HEK293 (cell line): ENCODE measurements at regions not wholly inside any gene's neighbourhood (a gene's known extent, or its start where the extent isn't known, plus 50 kb on each side); places are given as distances from the start of the nearest gene placed in this dataset.

Experiments
- CTCF ChIP-seq: fragments of 450-650 bp; formaldehyde crosslinking; IDR thresholded peaks from 2 replicates; pipeline ENCODE4 v1.5.1; 2016; ENCODE audit warnings: missing biosample characterization, missing genetic modification characterization
- GLI4 ChIP-seq: fragments of 450-650 bp; formaldehyde crosslinking; IDR thresholded peaks from 2 replicates; pipeline ENCODE4 v1.5.1; 2016; ENCODE audit warnings: missing biosample characterization, missing genetic modification characterization
- HOXA7 ChIP-seq: sonication (generic); formaldehyde crosslinking; IDR thresholded peaks from 2 replicates; pipeline ENCODE4 v1.8.1; 2022; ENCODE audit warnings: missing genetic modification reagents, borderline replicate concordance
- RBAK ChIP-seq: fragments of 450-650 bp; formaldehyde crosslinking; IDR thresholded peaks from 2 replicates; pipeline ENCODE4 v1.5.1; 2016; ENCODE audit warnings: missing biosample characterization, missing genetic modification characterization
- REST ChIP-seq: fragments of 450-650 bp; formaldehyde crosslinking; IDR thresholded peaks from 2 replicates; pipeline ENCODE4 v1.5.1; 2016; ENCODE audit warnings: missing biosample characterization, missing genetic modification characterization
- TRIM28 ChIP-seq: IDR thresholded peaks from 2 replicates; pipeline ENCODE4 v1.6.1; 2011; ENCODE audit warnings: low read length, control low read depth, borderline replicate concordance
- ZNF148 ChIP-seq: fragments of 450-650 bp; formaldehyde crosslinking; IDR thresholded peaks from 2 replicates; pipeline ENCODE4 v1.5.0; 2017; ENCODE audit warnings: missing biosample characterization, missing genetic modification characterization, borderline replicate concordance
- ZNF398 ChIP-seq: fragments of 450-650 bp; formaldehyde crosslinking; IDR thresholded peaks from 2 replicates; pipeline ENCODE4 v1.5.1; 2017; ENCODE audit warnings: missing biosample characterization, missing genetic modification characterization
- ZNF416 ChIP-seq: fragments of 450-650 bp; formaldehyde crosslinking; IDR thresholded peaks from 2 replicates; pipeline ENCODE4 v1.5.1; 2016; ENCODE audit warnings: missing biosample characterization, missing genetic modification characterization
- ZNF585B ChIP-seq: fragments of 450-650 bp; formaldehyde crosslinking; IDR thresholded peaks from 2 replicates; pipeline ENCODE4 v1.5.1; 2016; ENCODE audit warnings: missing biosample characterization, missing genetic modification characterization
- ZNF660 ChIP-seq: fragments of 450-650 bp; IDR thresholded peaks from 2 replicates; pipeline ENCODE4 v1.5.1; 2018; ENCODE audit warnings: missing biosample characterization, mild to moderate bottlenecking, missing genetic modification characterization
- ZNF670 ChIP-seq: fragments of 450-650 bp; formaldehyde crosslinking; IDR thresholded peaks from 2 replicates; pipeline ENCODE4 v1.5.1; 2016; ENCODE audit warnings: missing biosample characterization, missing genetic modification characterization, low read depth
- ZNF707 ChIP-seq: fragments of 450-650 bp; formaldehyde crosslinking; IDR thresholded peaks from 2 replicates; pipeline ENCODE4 v1.5.1; 2016; ENCODE audit warnings: missing biosample characterization, missing genetic modification characterization

GRCh38 chr14:46074061-46074460 is 577.5 kb downstream of the RPL10L start:
- TF ChIP-seq TRIM28 (no peak), ZNF585B (tag by site-specific recombination) (no peak), ZNF416 (tag by site-specific recombination) (no peak), HOXA7 (CRISPR knock-in tag) (no peak), ZNF670 (tag by site-specific recombination) (no peak), CTCF (tag by site-specific recombination) (no peak), ZNF398 (tag by site-specific recombination) (no peak), REST (tag by site-specific recombination) (no peak), ZNF707 (tag by site-specific recombination) (no peak), ZNF660 (no peak), GLI4 (tag by site-specific recombination) (no peak), ZNF148 (tag by site-specific recombination) (no peak), RBAK (no peak)
